ENCODE measurements at regions not wholly inside any gene's neighbourhood (a gene's known extent, or its start where the extent isn't known, plus 50 kb on each side); places are given as distances from the start of the nearest gene placed in this dataset.

DNA sequence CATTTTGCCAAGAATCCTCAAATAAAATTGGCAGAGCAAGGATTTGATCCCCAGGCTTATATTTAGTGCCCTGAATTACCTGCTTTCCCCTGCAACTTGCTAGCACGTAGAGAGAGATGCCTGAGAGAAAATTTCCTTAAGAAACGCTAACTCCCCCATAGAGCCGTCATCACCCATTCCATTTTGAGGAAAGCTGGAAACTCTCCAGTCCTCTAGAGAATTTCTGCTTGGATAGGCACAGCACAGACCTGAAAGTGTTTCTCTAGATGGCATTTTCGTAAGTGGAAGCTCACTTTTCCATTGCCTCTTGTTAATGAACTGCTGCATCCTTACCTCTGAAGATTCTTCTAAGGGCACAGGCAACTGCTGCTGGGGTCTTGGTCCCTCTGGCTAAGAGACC is 277.8 kb upstream of the SIX2 start:
- no peaks in the 10 kb centered on the region for H3K9me3 Mint-ChIP-seq

DNA sequence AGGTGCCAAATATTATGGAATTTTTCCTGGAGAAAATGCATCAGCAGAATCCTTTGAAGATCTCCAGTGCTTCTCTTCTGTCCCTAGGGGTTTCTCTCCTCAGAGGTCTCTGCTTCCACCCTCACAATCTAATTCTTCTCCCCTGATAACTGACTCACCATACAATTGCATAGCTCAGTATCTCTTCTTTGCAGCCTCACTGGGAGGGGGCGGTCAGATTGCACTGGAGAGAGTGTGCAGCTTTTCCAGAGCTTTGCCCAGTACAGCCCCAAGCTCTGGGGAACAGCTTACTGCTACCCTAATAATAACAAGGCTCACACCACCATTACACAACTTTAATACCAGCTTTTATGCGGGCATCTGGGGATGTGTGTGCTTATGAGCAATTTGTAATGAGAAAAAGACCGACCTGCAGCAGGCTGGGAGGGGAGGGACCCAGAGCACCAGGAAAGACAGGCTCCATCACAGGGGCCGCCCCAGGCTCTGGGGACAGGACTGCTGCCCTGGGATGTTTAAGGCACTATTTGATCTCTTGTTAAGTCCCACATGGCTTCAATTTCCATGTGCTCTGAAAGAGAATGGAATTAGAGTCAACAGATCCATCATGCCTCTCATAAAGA is 276.6 kb upstream of the SIX2 start:
- Mint-ChIP-seq H3K36me3 (ENCODE audit: low read depth) (no peaks in the 10 kb centered on the region), H3K27ac (no peak overlapping the region), H3K9me3 (no peaks in the 10 kb centered on the region), H3K4me3 (no peak overlapping the region), H3K4me1 (ENCODE audit: low read depth) (peaks cover 8% of the 10 kb centered on the region), H3K27me3 (peaks cover 19% of the 10 kb centered on the region)
- no peak for DNase-seq

More for the DNA sequence above, 277.8 kb upstream of the SIX2 start:
- Mint-ChIP-seq H3K27ac (no peak overlapping the region), H3K36me3 (ENCODE audit: low read depth) (no peaks in the 10 kb centered on the region), H3K4me3 (no peak overlapping the region), H3K27me3 (peaks cover 19% of the 10 kb centered on the region), H3K4me1 (ENCODE audit: low read depth) (peaks cover 8% of the 10 kb centered on the region)
- DNase-seq: no peak

DNA sequence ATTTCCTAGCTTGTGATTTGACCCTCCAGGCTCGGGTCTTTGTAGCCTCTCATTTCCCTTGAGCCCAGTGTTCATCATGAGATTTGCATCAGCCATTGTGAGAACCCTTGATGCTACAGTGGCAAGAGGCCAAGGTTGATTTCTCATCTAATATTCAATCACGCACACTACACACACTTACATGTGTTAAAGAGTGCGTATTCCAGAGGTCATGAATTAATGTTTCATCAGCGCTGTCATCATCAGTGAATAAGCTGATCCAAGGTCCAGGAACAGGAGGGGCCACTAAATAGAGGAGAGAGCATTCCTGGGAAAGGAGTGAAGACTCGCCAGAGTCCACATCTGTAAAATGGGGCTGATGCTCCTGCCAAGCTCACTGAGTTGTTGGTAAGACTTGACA is 276.1 kb upstream of the SIX2 start:
- Mint-ChIP-seq H3K9me3 (no peaks in the 10 kb centered on the region), H3K27ac (no peak overlapping the region), H3K4me1 (ENCODE audit: low read depth) (peaks cover 5% of the 10 kb centered on the region), H3K27me3 (peaks cover 23% of the 10 kb centered on the region), H3K4me3 (no peak overlapping the region), H3K36me3 (ENCODE audit: low read depth) (no peaks in the 10 kb centered on the region)
- DNase-seq: no peak

DNA sequence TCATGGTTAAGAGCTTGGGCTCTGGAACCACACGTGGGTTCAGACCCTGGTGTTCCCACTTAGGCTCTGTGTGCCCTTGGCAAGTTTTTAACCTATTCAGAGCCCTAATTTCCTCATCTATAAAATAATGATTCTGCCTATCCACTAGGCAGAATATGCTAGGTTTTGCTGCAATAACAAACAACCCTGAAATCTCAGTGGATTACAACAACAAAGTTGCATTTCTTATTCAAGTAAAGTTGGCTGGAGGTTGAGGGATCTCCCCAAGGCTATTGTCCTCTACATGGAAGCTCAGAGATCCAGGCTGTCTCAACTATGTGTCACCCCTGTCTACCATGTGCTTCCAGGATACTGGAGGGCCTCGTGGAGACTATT is 275.4 kb upstream of the SIX2 start:
- H3K9me3 Mint-ChIP-seq: no peaks in the 10 kb centered on the region
- H3K27me3 Mint-ChIP-seq: peaks cover 23% of the 10 kb centered on the region
- H3K4me3 Mint-ChIP-seq: no peak overlapping the region
- H3K36me3 Mint-ChIP-seq (ENCODE audit: low read depth): no peaks in the 10 kb centered on the region
- no peaks in the 10 kb centered on the region for H3K4me1 Mint-ChIP-seq (ENCODE audit: low read depth)
- no peak for DNase-seq
- H3K27ac Mint-ChIP-seq: no peak overlapping the region

DNA sequence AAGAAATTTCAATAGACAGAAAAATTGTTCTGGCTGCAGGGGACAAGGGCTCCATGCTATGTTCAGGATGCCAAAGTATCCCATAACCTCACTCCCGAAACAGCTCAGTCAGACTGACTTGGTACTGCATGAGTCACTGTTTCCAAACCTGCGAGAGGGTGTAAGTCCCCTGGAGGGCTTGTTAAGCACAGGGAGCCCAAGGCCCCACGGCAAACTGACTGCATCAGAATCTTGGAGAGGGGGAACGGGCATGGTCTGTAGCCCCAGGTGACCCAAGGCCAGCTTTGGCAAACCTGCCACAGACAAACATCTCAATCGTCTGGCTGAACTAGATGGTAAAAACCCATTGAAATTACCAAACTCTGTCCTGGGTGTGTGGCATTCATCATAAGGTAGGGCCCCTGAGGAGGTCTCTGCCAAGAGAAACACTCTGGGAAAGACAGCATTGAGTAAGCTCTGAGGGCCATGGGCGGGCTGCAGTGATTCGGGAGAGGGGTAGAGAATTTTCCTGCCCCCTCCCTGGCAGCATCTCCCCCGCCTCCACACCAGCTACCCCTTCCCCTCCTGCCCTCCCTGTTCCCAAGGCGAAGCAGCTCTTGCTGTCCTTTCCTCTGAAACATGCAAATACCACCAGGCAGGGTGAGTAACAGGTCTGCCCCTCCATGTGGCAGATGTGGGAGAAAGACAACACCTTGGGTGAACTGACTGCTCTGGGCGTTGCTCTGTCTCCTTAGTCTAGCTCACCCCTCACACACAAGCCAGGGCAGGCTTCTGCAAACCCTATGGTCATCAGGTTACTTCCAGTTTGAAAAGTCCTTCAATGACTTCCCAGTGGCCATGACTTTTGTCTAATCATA is 274.7 kb upstream of the SIX2 start:
- no peak for DNase-seq
- Mint-ChIP-seq H3K4me1 (ENCODE audit: low read depth) (no peaks in the 10 kb centered on the region), H3K4me3 (no peak overlapping the region), H3K27me3 (peaks cover 18% of the 10 kb centered on the region), H3K9me3 (no peaks in the 10 kb centered on the region), H3K36me3 (ENCODE audit: low read depth) (no peaks in the 10 kb centered on the region), H3K27ac (no peak overlapping the region)

DNA sequence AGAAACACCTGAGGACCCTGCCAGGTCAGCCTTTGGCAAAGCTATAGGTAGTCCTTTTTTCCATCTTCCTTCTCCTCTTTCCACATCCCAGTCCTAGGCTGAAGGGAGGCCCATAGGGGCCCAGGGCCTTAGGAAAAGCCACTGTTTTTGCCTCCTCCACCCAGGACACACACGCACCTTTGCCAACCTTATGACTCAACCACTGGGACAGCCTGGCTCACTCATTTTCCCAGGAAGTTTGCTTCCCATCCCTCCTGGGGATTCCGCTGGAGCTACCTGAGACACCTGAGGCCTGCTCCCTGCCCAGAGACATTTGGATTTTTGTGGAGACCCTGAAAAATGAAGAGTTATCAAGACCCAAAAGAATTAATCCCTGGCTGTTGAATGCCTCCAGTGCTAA is 273.4 kb upstream of the SIX2 start:
- Mint-ChIP-seq H3K9me3 (no peaks in the 10 kb centered on the region), H3K27ac (no peak overlapping the region), H3K4me3 (no peak overlapping the region), H3K36me3 (ENCODE audit: low read depth) (no peaks in the 10 kb centered on the region), H3K4me1 (ENCODE audit: low read depth) (no peaks in the 10 kb centered on the region), H3K27me3 (peaks cover 14% of the 10 kb centered on the region)
- DNase-seq: no peak

DNA sequence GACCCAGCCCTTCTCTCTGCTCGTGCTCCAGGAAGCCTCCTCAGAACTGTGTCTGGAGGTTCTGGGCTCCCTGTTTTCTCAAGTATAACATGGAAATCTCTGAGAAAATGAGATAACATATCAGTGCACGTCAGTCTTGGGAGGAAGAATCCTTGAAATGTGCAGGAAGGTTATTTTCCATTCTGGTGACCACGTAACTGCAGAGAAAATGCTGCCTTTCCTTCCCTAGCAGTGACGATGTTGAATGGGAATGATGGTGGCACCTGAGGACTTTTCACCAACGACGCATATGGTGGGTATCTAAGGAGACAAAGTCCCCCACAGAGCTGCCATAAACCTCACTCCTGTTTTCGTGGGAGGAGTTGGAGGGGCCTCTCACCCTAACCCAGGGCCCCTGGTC is 272.1 kb upstream of the SIX2 start:
- Mint-ChIP-seq H3K9me3 (no peaks in the 10 kb centered on the region), H3K27ac (no peak overlapping the region), H3K4me3 (no peak overlapping the region), H3K4me1 (ENCODE audit: low read depth) (no peaks in the 10 kb centered on the region), H3K27me3 (peaks cover 6% of the 10 kb centered on the region), H3K36me3 (ENCODE audit: low read depth) (no peaks in the 10 kb centered on the region)
- DNase-seq: no peak

DNA sequence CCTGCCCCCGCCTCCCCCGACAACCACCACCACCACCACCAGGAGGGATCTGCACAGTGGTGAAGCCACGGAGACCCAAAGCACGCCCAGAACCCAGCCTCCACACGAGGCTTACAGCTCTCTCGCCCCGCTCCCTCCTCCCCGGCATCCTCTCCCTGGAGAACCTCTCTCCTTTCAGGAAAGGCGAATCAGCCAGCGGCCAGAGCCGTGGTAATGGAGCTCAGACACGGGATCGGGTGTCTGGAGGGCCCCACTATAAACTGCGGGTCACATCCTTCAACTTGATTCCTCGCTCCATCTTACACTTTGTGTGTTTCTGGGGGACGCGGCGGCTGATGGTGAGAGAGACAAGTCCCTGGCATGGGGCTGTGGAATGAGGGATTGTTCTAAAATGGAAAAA is 271.5 kb upstream of the SIX2 start:
- no peaks in the 10 kb centered on the region for H3K4me1 Mint-ChIP-seq (ENCODE audit: low read depth)
- H3K36me3 Mint-ChIP-seq (ENCODE audit: low read depth): no peaks in the 10 kb centered on the region
- no peak for DNase-seq
- no peaks in the 10 kb centered on the region for H3K9me3 Mint-ChIP-seq
- H3K27me3 Mint-ChIP-seq: peaks cover 4% of the 10 kb centered on the region
- H3K4me3 Mint-ChIP-seq: no peak overlapping the region
- H3K27ac Mint-ChIP-seq: no peak overlapping the region

DNA sequence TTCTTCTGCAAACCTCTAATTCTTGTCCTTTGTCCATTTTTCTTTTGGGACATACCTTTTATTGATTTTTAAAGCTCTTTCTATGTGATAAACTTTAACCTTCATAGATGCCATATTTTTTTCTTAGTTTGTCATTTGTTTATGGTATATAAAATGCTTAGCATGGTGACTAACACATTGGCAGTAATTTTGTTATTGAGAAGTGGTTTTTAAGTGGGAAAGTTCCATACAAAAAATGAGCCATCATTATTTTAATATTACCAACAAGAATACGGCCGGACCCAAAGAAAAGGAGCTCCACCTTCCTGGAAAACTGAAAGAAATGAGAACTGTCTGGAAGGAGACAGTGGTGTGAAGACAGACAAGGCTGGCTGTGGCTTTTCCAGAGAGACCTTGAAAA is 270.1 kb upstream of the SIX2 start:
- no peaks in the 10 kb centered on the region for H3K36me3 Mint-ChIP-seq (ENCODE audit: low read depth)
- no peak for DNase-seq
- no peaks in the 10 kb centered on the region for H3K9me3 Mint-ChIP-seq
- no peak overlapping the region for H3K4me3 Mint-ChIP-seq
- H3K27ac Mint-ChIP-seq: no peak overlapping the region
- peaks cover 4% of the 10 kb centered on the region for H3K27me3 Mint-ChIP-seq
- no peaks in the 10 kb centered on the region for H3K4me1 Mint-ChIP-seq (ENCODE audit: low read depth)

DNA sequence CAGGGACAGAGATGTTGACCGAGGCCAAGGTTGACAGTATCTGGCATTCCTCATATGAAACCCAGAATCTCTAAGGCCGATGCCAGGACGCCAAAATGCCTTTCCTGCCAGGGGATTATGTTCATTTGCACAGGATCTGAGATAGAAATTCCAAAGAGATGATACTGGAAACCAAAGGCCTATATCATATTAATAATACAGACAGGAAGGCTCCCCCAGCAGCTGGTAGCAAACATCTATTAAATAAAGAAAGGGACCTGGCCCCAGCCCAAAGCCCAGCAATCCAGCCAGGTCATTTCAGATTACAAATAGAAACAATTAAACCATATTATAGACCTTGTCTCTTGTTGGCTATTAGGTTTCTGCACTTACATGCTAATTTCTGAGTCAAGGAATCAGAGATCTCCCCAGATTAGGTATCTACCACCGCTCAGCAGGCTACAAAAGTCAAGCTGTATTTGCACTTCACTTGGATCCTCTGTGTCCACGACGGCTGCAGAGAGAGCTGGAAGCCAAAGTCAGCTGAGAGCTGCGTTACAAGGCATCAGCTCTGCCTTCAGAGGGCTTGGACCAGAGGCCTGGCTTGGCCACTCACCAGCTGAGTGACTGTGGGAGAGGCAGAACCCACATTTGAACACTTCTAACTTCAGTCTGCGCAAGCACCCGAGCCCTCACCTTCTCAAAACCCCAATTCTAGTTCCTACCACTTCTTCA is 269.3 kb upstream of the SIX2 start:
- Mint-ChIP-seq H3K4me1 (ENCODE audit: low read depth) (no peaks in the 10 kb centered on the region), H3K36me3 (ENCODE audit: low read depth) (no peaks in the 10 kb centered on the region), H3K4me3 (no peak overlapping the region), H3K27me3 (peaks cover 4% of the 10 kb centered on the region), H3K27ac (no peak overlapping the region), H3K9me3 (no peaks in the 10 kb centered on the region)
- DNase-seq: no peak

DNA sequence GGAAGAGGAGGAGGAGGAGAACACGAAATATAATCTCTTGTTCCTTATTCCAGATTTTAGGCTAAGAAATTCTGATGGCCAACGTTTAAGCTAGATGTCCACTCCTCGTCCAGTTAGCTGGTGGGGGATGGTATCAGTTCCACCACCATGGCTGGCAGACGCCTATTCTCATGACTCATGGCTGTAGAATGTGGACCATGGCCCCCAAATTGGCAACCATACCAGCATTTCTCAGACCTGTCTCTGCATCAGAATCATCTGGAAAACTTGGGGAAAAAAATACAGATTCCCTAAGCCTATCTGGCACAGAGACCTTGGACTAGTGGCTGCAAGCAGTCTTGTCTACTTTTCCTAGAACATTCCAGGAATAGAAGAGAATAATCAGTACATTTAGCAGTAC is 267.7 kb upstream of the SIX2 start:
- H3K27ac Mint-ChIP-seq: no peak overlapping the region
- H3K9me3 Mint-ChIP-seq: no peaks in the 10 kb centered on the region
- no peaks in the 10 kb centered on the region for H3K4me1 Mint-ChIP-seq (ENCODE audit: low read depth)
- no peak overlapping the region for H3K4me3 Mint-ChIP-seq
- no peaks in the 10 kb centered on the region for H3K36me3 Mint-ChIP-seq (ENCODE audit: low read depth)
- no peak for DNase-seq
- peaks cover 4% of the 10 kb centered on the region for H3K27me3 Mint-ChIP-seq

DNA sequence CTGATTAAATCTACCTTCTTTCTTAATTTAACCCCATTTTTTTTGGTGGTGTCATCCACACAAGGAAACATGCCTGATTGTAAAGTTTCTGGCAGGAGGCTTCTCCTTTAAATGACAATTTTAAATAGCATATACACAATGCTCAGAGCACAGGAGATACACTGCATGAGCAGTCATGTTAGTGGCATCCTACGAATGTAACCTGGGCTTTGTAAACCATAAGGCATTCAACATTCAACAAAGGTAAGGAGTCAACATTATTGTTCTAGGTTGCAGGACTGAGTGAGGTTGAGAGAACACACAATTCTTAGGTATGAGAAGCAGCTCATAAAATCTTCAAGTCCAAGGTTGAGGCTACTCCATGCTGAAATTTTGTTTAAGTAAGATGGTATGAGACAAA is 266.6 kb upstream of the SIX2 start:
- no peak for DNase-seq
- Mint-ChIP-seq H3K4me3 (no peak overlapping the region), H3K4me1 (ENCODE audit: low read depth) (no peaks in the 10 kb centered on the region), H3K36me3 (ENCODE audit: low read depth) (no peaks in the 10 kb centered on the region), H3K27ac (no peak overlapping the region), H3K9me3 (no peaks in the 10 kb centered on the region), H3K27me3 (peaks cover 3% of the 10 kb centered on the region)

DNA sequence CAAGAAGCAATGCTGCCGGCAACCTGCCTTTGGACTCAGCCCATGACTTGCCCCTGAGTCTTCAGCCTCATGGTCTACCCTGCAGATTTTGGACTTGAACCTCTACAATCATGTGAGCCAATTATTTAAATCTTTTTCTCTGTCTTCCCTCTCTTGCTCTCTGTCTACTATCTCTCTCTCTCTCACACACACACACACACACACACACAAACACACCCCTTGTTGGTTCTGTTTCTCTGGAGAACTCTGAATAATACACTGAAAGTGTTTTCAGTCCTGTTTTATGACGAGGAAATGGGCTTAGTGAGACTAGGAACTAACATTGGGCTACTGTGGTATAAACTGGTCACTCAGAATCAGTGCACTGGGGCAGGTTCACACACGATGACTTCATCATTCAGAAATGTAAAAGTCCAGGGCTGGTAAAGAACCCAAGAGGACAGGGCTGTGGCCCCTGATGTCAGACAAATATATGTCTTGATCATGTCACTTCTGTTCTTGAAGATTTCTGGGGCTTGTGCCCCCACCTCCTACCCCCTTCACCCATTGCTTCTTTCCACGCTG is 266.1 kb upstream of the SIX2 start:
- H3K4me3 Mint-ChIP-seq: no peak overlapping the region
- no peaks in the 10 kb centered on the region for H3K9me3 Mint-ChIP-seq
- H3K27ac Mint-ChIP-seq: no peak overlapping the region
- no peaks in the 10 kb centered on the region for H3K4me1 Mint-ChIP-seq (ENCODE audit: low read depth)
- no peak for DNase-seq
- H3K36me3 Mint-ChIP-seq (ENCODE audit: low read depth): no peaks in the 10 kb centered on the region
- H3K27me3 Mint-ChIP-seq: peaks cover under 1% of the 10 kb centered on the region

DNA sequence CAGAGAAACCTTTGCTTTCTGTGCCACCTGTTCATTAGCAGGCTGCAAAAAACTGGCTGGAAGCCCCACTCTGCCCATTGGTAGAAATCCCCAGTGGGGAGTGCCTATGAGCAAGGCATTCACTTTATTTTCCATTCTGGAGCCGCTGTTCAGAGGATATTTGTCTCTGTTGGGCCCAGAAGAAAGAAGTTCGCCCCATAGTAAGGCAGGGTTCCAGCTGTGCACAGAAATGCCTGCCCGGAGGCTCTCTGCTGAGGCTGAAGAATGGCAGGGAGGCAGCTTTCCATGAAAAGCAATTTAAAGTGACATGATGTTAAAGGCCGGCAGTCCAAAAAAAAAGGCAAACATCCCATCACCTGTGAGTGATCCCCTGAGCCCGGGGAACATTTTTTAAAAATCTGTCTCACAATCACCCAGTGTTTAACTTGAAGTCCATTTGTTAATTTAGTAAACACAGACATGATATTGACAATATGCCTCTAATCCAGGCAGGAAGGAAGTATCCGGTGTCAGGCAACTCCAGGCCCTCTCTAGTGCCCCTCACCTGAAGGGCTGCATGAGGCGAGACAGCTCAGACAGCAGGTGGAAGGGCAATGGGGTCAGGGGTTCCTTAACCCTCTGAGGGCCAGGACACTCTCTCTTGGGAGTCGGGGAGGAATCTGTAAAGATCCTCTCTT is 265.1 kb upstream of the SIX2 start:
- Mint-ChIP-seq H3K9me3 (no peaks in the 10 kb centered on the region), H3K36me3 (ENCODE audit: low read depth) (no peaks in the 10 kb centered on the region), H3K4me1 (ENCODE audit: low read depth) (no peaks in the 10 kb centered on the region), H3K27me3 (peaks cover 9% of the 10 kb centered on the region), H3K4me3 (no peak overlapping the region), H3K27ac (no peak overlapping the region)
- no peak for DNase-seq

All from activated T-cell treated with anti-CD3 and anti-CD28 coated beads, Interleukin-2, amount 50 U/mL, for 24 hours (primary cell).